K562 (cell line): ENCODE measurements at regions not wholly inside any gene's neighbourhood (a gene's known extent, or its start where the extent isn't known, plus 50 kb on each side); places are given as distances from the start of the nearest gene placed in this dataset.

Source experiments
- ADNP ChIP-seq: fragments of 200-800 bp; sonication (Bioruptor generic); IDR thresholded peaks from 2 replicates; pipeline ENCODE4 v1.6.1; 2016; ENCODE audit warnings: missing genetic modification characterization, missing compliant biosample characterization
- HCFC1 ChIP-seq: IDR thresholded peaks from 2 replicates; pipeline ENCODE4 v1.6.1; 2012; ENCODE audit warnings: low read depth, low read length, improper control_type of control experiment
- HMGN3 ChIP-seq: IDR thresholded peaks from 2 replicates; pipeline ENCODE4 v1.6.1; 2011; ENCODE audit warnings: borderline replicate concordance, low read depth, mild to moderate bottlenecking, mixed read lengths, low read length; ENCODE audit not compliant: insufficient read length; ENCODE audit errors: extremely low read depth
- KDM4B ChIP-seq, 2 experiments: fragments of 450-650 bp in 1 of 2; sonication (generic) in 1 of 2; IDR thresholded peaks; 2 replicates each; pipeline ENCODE4 v1.6.1; 2016 to 2017; ENCODE audit warnings: borderline replicate concordance in 2 of 2, antibody characterized with exemption in 1 of 2, low read depth in 1 of 2, mild to moderate bottlenecking in 1 of 2
- ZFP30 ChIP-seq: fragments of 250-450 bp; sonication (Bioruptor Pico); IDR thresholded peaks from 2 replicates; pipeline ENCODE4 v1.8.0; 2022; ENCODE audit warnings: moderate library complexity, mild to moderate bottlenecking, inconsistent platforms, borderline replicate concordance
- TF ChIP-seq, protein P1 (sequence below), 2 experiments: fragments of 450-650 bp in 1 of 2; sonication (generic) in 1 of 2; formaldehyde crosslinking in 1 of 2; IDR thresholded peaks in 1 of 2; conservative IDR thresholded peaks in 1 of 2; 2 replicates each; pipeline versions ENCODE4 v1.6.1 to v1.8.1; 2016 to 2023; ENCODE audit warnings: mild to moderate bottlenecking in 2 of 2, moderate library complexity in 2 of 2, inconsistent platforms in 1 of 2, missing genetic modification reagents in 1 of 2
- TF ChIP-seq, protein P2 (sequence below), 2 experiments: IDR thresholded peaks; 2 replicates each; pipeline ENCODE4 v1.6.1; 2012; ENCODE audit warnings: improper control_type of control experiment in 2 of 2, low read depth in 2 of 2, low read length in 2 of 2, borderline replicate concordance in 1 of 2
- TF ChIP-seq, protein P3 (sequence below), 2 experiments: fragments of 150-350 bp in 1 of 2; IDR thresholded peaks; 2 replicates each; pipeline ENCODE4 v1.6.1; 2012 to 2016; ENCODE audit warnings: low read depth in 2 of 2, low read length in 2 of 2, mild to moderate bottlenecking in 1 of 2, moderate library complexity in 1 of 2

DNA sequence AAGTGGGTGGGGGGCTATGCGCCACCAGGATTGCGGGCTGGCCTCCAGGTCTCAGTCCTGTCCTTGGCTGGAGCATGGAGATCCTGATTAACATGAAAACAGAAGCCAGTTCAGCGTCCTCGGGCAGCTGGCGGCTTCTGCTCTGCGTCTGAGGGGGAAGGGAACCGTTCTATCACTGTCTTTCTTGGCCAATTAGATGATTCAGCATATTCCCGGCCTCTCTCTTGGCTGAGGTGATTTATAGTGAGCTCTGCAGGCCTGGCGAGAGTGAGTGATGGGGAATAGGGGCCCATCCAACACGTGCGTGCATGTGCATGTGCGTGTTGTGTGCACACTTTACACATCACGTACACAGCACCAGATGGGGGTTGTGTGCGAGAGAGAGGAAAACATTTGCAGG is 145.8 kb upstream of the ATP6AP2 start (continued):
- TF ChIP-seq ZFP30 (no peak), KDM4B (IDR thresholded peaks at IDR 0.05; ENCODE audit: borderline replicate concordance in 2 of 2, low read depth in 1 of 2) (no peak), HMGN3 (no peak), ADNP (no peak), HCFC1 (no peak)
- TF ChIP-seq, protein P1, sequence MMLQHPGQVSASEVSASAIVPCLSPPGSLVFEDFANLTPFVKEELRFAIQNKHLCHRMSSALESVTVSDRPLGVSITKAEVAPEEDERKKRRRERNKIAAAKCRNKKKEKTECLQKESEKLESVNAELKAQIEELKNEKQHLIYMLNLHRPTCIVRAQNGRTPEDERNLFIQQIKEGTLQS (IDR thresholded peaks at IDR 0.05), result no peak
- TF ChIP-seq, protein P1 (CRISPR knock-in tag; conservative IDR thresholded peaks at IDR 0.05), result no peak
- TF ChIP-seq, protein P2, sequence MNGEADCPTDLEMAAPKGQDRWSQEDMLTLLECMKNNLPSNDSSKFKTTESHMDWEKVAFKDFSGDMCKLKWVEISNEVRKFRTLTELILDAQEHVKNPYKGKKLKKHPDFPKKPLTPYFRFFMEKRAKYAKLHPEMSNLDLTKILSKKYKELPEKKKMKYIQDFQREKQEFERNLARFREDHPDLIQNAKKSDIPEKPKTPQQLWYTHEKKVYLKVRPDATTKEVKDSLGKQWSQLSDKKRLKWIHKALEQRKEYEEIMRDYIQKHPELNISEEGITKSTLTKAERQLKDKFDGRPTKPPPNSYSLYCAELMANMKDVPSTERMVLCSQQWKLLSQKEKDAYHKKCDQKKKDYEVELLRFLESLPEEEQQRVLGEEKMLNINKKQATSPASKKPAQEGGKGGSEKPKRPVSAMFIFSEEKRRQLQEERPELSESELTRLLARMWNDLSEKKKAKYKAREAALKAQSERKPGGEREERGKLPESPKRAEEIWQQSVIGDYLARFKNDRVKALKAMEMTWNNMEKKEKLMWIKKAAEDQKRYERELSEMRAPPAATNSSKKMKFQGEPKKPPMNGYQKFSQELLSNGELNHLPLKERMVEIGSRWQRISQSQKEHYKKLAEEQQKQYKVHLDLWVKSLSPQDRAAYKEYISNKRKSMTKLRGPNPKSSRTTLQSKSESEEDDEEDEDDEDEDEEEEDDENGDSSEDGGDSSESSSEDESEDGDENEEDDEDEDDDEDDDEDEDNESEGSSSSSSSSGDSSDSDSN (IDR thresholded peaks at IDR 0.05; ENCODE audit: borderline replicate concordance in 1 of 2, low read depth in 2 of 2, low read length in 2 of 2), result no peak
- TF ChIP-seq, protein P3, sequence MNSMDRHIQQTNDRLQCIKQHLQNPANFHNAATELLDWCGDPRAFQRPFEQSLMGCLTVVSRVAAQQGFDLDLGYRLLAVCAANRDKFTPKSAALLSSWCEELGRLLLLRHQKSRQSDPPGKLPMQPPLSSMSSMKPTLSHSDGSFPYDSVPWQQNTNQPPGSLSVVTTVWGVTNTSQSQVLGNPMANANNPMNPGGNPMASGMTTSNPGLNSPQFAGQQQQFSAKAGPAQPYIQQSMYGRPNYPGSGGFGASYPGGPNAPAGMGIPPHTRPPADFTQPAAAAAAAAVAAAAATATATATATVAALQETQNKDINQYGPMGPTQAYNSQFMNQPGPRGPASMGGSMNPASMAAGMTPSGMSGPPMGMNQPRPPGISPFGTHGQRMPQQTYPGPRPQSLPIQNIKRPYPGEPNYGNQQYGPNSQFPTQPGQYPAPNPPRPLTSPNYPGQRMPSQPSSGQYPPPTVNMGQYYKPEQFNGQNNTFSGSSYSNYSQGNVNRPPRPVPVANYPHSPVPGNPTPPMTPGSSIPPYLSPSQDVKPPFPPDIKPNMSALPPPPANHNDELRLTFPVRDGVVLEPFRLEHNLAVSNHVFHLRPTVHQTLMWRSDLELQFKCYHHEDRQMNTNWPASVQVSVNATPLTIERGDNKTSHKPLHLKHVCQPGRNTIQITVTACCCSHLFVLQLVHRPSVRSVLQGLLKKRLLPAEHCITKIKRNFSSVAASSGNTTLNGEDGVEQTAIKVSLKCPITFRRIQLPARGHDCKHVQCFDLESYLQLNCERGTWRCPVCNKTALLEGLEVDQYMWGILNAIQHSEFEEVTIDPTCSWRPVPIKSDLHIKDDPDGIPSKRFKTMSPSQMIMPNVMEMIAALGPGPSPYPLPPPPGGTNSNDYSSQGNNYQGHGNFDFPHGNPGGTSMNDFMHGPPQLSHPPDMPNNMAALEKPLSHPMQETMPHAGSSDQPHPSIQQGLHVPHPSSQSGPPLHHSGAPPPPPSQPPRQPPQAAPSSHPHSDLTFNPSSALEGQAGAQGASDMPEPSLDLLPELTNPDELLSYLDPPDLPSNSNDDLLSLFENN (IDR thresholded peaks at IDR 0.05; ENCODE audit: low read depth in 2 of 2, low read length in 2 of 2), result no peak
